Parathyroid adenoma (tissue), 2 donors: ENCODE measurements at regions not wholly inside any gene's neighbourhood (a gene's known extent, or its start where the extent isn't known, plus 50 kb on each side); places are given as distances from the start of the nearest gene placed in this dataset.

ENCODE experiments used
- H2AFZ ChIP-seq: fragments of 300-600 bp; sonication (generic); one replicate; pipeline ENCODE4 v1.7.0; 2017; ENCODE audit warnings: antibody characterized with exemption, mild to moderate bottlenecking
- H3K27ac ChIP-seq: fragments of 300-600 bp; sonication (generic); one replicate; pipeline ENCODE4 v1.7.0; 2017
- H3K27me3 ChIP-seq: fragments of 300-600 bp; sonication (generic); one replicate; pipeline ENCODE4 v1.7.0; 2017; ENCODE audit warnings: low read length; ENCODE audit not compliant: control insufficient read depth, insufficient read depth
- H3K36me3 ChIP-seq: fragments of 300-600 bp; sonication (generic); one replicate; pipeline ENCODE4 v1.7.0; 2017; ENCODE audit warnings: low read length; ENCODE audit not compliant: control insufficient read depth, insufficient read depth
- H3K4me1 ChIP-seq: fragments of 300-600 bp; sonication (generic); one replicate; pipeline ENCODE4 v1.7.0; 2017; ENCODE audit warnings: control low read depth
- H3K4me2 ChIP-seq: fragments of 300-600 bp; sonication (generic); one replicate; pipeline ENCODE4 v1.7.0; 2017; ENCODE audit warnings: low read length
- H3K4me3 ChIP-seq: fragments of 300-600 bp; sonication (generic); one replicate; pipeline ENCODE4 v1.7.0; 2017; ENCODE audit warnings: low read depth, low read length
- H3K79me2 ChIP-seq: fragments of 300-600 bp; sonication (generic); one replicate; pipeline ENCODE4 v1.7.0; 2017; ENCODE audit warnings: control low read depth
- H3K9ac ChIP-seq: fragments of 300-600 bp; sonication (generic); one replicate; pipeline ENCODE4 v1.7.0; 2017; ENCODE audit warnings: mild to moderate bottlenecking
- H3K9me3 ChIP-seq: fragments of 300-600 bp; sonication (generic); one replicate; pipeline ENCODE4 v1.7.0; 2017; ENCODE audit warnings: low read length; ENCODE audit not compliant: control insufficient read depth
- CTCF ChIP-seq: fragments of 300-600 bp; sonication (generic); IDR thresholded peaks from one replicate; pipeline ENCODE4 v1.7.0; 2017; ENCODE audit warnings: antibody characterized with exemption, mild to moderate bottlenecking
- donor health status: primary hyperparathyroidism.

DNA sequence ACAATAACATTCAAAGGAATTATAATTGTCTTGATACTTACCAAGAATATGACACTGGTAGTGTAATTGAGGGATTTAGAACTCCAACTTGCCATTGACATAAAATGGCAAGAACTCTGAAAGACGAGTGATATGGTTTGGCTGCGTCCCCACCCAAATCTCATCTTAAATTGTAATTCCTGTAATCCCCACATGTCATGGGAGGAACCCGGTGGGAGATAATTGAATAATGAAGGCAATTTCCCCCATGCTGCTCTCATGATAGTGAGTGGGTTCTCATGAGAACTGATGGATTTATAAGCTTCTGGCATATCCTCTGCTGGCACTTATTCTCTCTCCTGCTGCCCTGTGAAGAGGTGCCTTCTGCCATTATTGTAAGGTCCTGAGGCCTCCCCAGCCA, 1536.4 kb downstream of the TECRL start:
- TF ChIP-seq CTCF, result no peak
- Histone ChIP-seq H2AFZ (no peak overlapping the region), H3K4me2 (no peak overlapping the region), H3K27me3 (no peaks in the 10 kb centered on the region), H3K9me3 (no peaks in the 10 kb centered on the region), H3K27ac (no peak overlapping the region), H3K79me2 (no peaks in the 10 kb centered on the region), H3K4me1 (no peaks in the 10 kb centered on the region), H3K9ac (no peak overlapping the region), H3K4me3 (no peak overlapping the region), H3K36me3 (no peaks in the 10 kb centered on the region)

DNA sequence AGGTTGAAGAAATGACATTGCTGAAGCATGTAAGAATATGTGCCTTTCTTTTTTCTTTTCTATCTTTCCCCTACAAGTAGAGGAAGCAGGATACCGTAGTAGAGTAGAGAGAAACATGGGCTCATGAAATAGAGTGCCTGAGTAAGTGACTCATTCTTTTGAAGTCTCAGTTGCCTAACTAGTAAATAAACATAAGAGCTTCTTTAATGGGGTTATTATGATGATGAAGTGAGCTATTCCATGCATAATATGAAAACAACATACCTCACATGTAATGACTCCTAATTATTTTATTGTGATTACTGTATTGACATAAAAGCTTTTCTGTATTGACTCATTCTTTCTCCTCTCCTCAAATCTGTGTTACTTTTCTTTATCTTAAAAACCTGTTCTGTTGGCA, 1538.2 kb downstream of the TECRL start:
- no peaks in the 10 kb centered on the region for H3K36me3 ChIP-seq
- H3K27ac ChIP-seq, result no peak overlapping the region
- no peaks in the 10 kb centered on the region for H3K27me3 ChIP-seq
- no peak overlapping the region for H3K9ac ChIP-seq
- no peak overlapping the region for H3K4me2 ChIP-seq
- H2AFZ ChIP-seq, result no peak overlapping the region
- no peaks in the 10 kb centered on the region for H3K9me3 ChIP-seq
- no peak for TF ChIP-seq CTCF
- H3K79me2 ChIP-seq, result no peaks in the 10 kb centered on the region
- no peak overlapping the region for H3K4me3 ChIP-seq
- H3K4me1 ChIP-seq, result no peaks in the 10 kb centered on the region

DNA sequence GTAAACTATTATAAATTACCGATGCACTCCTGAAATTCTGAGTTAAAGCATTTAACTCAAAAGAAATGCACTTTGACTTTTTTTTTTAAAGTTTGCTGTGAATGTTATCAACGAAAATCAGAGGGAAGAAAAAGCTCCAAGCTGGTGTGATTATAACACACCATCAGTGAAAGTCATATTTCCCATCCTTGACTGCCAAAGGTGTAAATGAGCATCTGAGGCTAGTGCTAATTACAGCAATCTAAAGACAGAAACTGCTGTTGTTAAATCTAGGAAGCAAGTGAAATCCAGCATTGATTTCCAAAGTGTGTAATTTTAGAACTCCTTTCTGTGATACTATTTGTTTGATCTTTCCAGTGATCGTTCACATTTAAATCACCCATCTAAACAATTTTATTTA, 1538.8 kb downstream of the TECRL start:
- no peak overlapping the region for H3K4me3 ChIP-seq
- no peak overlapping the region for H2AFZ ChIP-seq
- H3K27ac ChIP-seq, result no peak overlapping the region
- no peak for TF ChIP-seq CTCF
- no peak overlapping the region for H3K9ac ChIP-seq
- H3K9me3 ChIP-seq, result no peaks in the 10 kb centered on the region
- H3K4me2 ChIP-seq, result no peak overlapping the region
- no peaks in the 10 kb centered on the region for H3K79me2 ChIP-seq
- H3K27me3 ChIP-seq, result no peaks in the 10 kb centered on the region
- no peaks in the 10 kb centered on the region for H3K36me3 ChIP-seq
- no peaks in the 10 kb centered on the region for H3K4me1 ChIP-seq

GRCh38 chr4:62865261-62865660, 1544.0 kb downstream of the TECRL start:
- no peak overlapping the region for H3K27ac ChIP-seq
- no peak for TF ChIP-seq CTCF

GRCh38 chr4:62849696-62850095, 1559.6 kb downstream of the TECRL start:
- Histone ChIP-seq H3K27me3 (no peaks in the 10 kb centered on the region), H3K9me3 (no peaks in the 10 kb centered on the region), H3K4me3 (no peak overlapping the region), H3K4me2 (no peak overlapping the region), H3K36me3 (no peaks in the 10 kb centered on the region), H3K4me1 (no peaks in the 10 kb centered on the region), H2AFZ (no peak overlapping the region), H3K9ac (no peak overlapping the region), H3K27ac (no peak overlapping the region), H3K79me2 (no peaks in the 10 kb centered on the region)
- TF ChIP-seq CTCF, result no peak

More at GRCh38 chr4:62865261-62865660, 1544.0 kb downstream of the TECRL start:
- H3K27me3 ChIP-seq, result no peaks in the 10 kb centered on the region
- no peak overlapping the region for H2AFZ ChIP-seq
- H3K9ac ChIP-seq, result no peak overlapping the region
- no peaks in the 10 kb centered on the region for H3K36me3 ChIP-seq
- H3K4me1 ChIP-seq, result no peaks in the 10 kb centered on the region
- H3K9me3 ChIP-seq, result no peaks in the 10 kb centered on the region
- no peaks in the 10 kb centered on the region for H3K79me2 ChIP-seq
- H3K4me3 ChIP-seq, result no peak overlapping the region
- H3K4me2 ChIP-seq, result no peak overlapping the region
